ENCODE measurements at regions not wholly inside any gene's neighbourhood (a gene's known extent, or its start where the extent isn't known, plus 50 kb on each side); places are given as distances from the start of the nearest gene placed in this dataset.

GRCh38 chr2:144322379-144322778, 197.5 kb downstream of the ZEB2 start:
- DNase-seq (ENCODE audit: extremely low read depth in 1 of 4, low spot score in 3 of 4) (no peak), ATAC-seq (no peak), FAIRE-seq (no peak)
- H4K20me1 ChIP-seq (replicated peaks; ENCODE audit: control insufficient read depth, insufficient read depth, low read length), result no peaks in the 10 kb centered on the region
- CTCF ChIA-PET (ENCODE audit: low intra/inter-chr PET ratio), result no interaction called here
- no peak overlapping the region for H3K27ac ChIP-seq (ENCODE audit: extremely low read depth, low read depth, low read length)
- H3K79me2 ChIP-seq (ENCODE audit: control insufficient read depth, insufficient read depth, low read length), result peaks cover 5% of the 10 kb centered on the region; the same call in 1 of the 3 replicates
- WGBS (ENCODE audit: insufficient coverage, low coverage, missing lambda C conversion rate), result 68% methylated on average over 2 of the region's 2 CpGs
- H3K9me3 ChIP-seq (replicated peaks; ENCODE audit: control insufficient read depth, insufficient read depth, low read depth, low read length), result peaks cover 4% of the 10 kb centered on the region; the same call in 1 of the 2 replicates
- no peaks in the 10 kb centered on the region for H3K9me1 ChIP-seq (ENCODE audit: control insufficient read depth, insufficient read depth, low read length)
- BruUV-seq (replicated peaks), result no TSS peak
- in situ Hi-C loops (cut with MboI) (no loop called here), intact Hi-C loops (cut with micrococcal nuclease) (no loop called here)
- H2AFZ ChIP-seq (ENCODE audit: low read depth, low read length), result no peak overlapping the region
- TF ChIP-seq ZBTB26 (CRISPR knock-in tag; IDR thresholded peaks at IDR 0.05), result no peak
- no peak for TF ChIP-seq NR3C1 (CRISPR knock-in tag; IDR thresholded peaks at IDR 0.05)
- no peak for TF ChIP-seq ZKSCAN8 (CRISPR knock-in tag; IDR thresholded peaks at IDR 0.05)
- no peak for TF ChIP-seq MTF1 (CRISPR knock-in tag; IDR thresholded peaks at IDR 0.05; ENCODE audit: borderline replicate concordance)
- no peak for TF ChIP-seq TCF7 (IDR thresholded peaks at IDR 0.05; ENCODE audit: borderline replicate concordance)
- no peak for TF ChIP-seq WHSC1 (IDR thresholded peaks at IDR 0.05; ENCODE audit: low read length)
- no peak for TF ChIP-seq ZNF263 (CRISPR knock-in tag; IDR thresholded peaks at IDR 0.05; ENCODE audit: borderline replicate concordance)
- no peak for TF ChIP-seq MAFK (IDR thresholded peaks at IDR 0.05; ENCODE audit: low read length)
- TF ChIP-seq ZNF146 (CRISPR knock-in tag; IDR thresholded peaks at IDR 0.05; ENCODE audit: unreplicated experiment), result no peak
- TF ChIP-seq KAT2B (IDR thresholded peaks at IDR 0.05; ENCODE audit: low read depth, low read length), result no peak
- TF ChIP-seq NR2F6 (CRISPR knock-in tag; IDR thresholded peaks at IDR 0.05), result no peak
- TF ChIP-seq HNRNPL (IDR thresholded peaks at IDR 0.05; ENCODE audit: low read depth, low read length), result no peak
- TF ChIP-seq PTBP1 (IDR thresholded peaks at IDR 0.05; ENCODE audit: low read depth, low read length), result no peak
- no peak for TF ChIP-seq MAX (CRISPR knock-in tag; IDR thresholded peaks at IDR 0.05)
- no peak overlapping the region for H3K4me2 ChIP-seq (ENCODE audit: insufficient read depth, low read length)
- H3K27me3 ChIP-seq (ENCODE audit: control insufficient read depth in 2 of 2, insufficient read depth in 2 of 2, low read length in 2 of 2), result no peaks in the 10 kb centered on the region
- no peaks in the 10 kb centered on the region for H3K36me3 ChIP-seq (ENCODE audit: control insufficient read depth, insufficient read depth, low read length)
- no peak overlapping the region for H3K4me3 ChIP-seq
- POLR2A ChIA-PET, result no interaction called here
- peaks cover 0 to 3% of the 10 kb centered on the region in 2 experiments; a peak in 1 of 5 replicates for H3K4me1 ChIP-seq (replicated peaks in 1 of 2; ENCODE audit: control insufficient read depth in 2 of 2, insufficient read depth in 2 of 2, low read length in 2 of 2)
- H3K9ac ChIP-seq (ENCODE audit: insufficient read depth in 1 of 2, low read depth in 2 of 2, low read length in 2 of 2), result no peak overlapping the region
